ENCODE measurements at regions not wholly inside any gene's neighbourhood (a gene's known extent, or its start where the extent isn't known, plus 50 kb on each side); places are given as distances from the start of the nearest gene placed in this dataset.

DNA sequence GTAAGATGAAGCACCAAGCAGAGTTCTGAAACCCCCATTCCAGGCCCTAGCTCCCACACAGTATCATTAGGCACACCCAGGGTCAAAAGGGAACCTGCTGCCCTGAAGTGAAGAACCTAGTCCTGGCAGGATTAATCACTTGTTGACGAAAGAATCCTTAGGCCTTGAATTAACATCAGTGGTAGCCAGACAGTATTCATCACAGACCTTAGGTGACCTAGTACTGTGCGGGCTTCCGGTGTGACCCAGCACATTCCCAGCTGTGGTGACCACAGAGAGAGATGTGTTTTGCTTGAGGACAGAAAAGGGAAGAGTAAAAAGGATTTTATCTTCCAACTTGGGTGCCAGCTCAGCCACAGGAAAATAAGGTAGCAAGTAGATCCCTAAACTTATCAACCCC is 1071.4 kb upstream of the FAM98A start:
- no peak overlapping the region for H3K4me3 ChIP-seq
- H3K27me3 ChIP-seq = no peaks in the 10 kb centered on the region
- H3K4me1 ChIP-seq = no peaks in the 10 kb centered on the region

GRCh38 chr2:34666821-34667220 is 1067.7 kb upstream of the FAM98A start:
- H3K4me1 ChIP-seq = no peaks in the 10 kb centered on the region
- no peak overlapping the region for H3K4me3 ChIP-seq
- H3K27ac ChIP-seq = no peak overlapping the region
- no peak for DNase-seq
- no peaks in the 10 kb centered on the region for H3K36me3 ChIP-seq
- H3K27me3 ChIP-seq = no peaks in the 10 kb centered on the region
- H3K9me3 ChIP-seq = no peaks in the 10 kb centered on the region
- no peak for TF ChIP-seq POLR2A (IDR thresholded peaks at IDR 0.05)
- no peak for TF ChIP-seq CTCF (IDR thresholded peaks at IDR 0.05)

More for the DNA sequence above, 1071.4 kb upstream of the FAM98A start:
- no peak for DNase-seq
- Histone ChIP-seq H3K36me3 (no peaks in the 10 kb centered on the region), H3K27ac (no peak overlapping the region), H3K9me3 (no peaks in the 10 kb centered on the region)
- no peak for TF ChIP-seq CTCF (IDR thresholded peaks at IDR 0.05)
- TF ChIP-seq POLR2A (IDR thresholded peaks at IDR 0.05) = no peak

DNA sequence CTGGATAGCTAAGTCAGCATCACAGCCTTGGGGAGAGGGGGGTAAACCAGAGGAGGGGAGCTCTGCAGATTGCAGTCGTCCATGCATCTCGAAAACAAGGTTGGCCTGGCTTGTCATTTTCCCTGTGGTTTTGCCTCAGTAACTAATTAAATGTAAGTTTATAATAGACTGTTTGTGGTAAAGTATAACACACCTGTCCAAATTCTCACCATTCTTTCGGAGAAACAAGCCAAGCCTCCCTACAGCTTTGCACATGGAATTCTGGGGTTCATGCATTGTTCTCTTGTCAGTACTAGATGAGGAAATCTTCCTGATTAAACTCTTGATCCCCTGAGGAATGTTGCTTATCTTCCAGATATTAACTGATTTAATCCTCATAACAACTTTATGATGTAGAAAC is 1065.2 kb upstream of the FAM98A start:
- no peak for DNase-seq
- H3K36me3 ChIP-seq = no peaks in the 10 kb centered on the region
- H3K4me1 ChIP-seq = no peaks in the 10 kb centered on the region

DNA sequence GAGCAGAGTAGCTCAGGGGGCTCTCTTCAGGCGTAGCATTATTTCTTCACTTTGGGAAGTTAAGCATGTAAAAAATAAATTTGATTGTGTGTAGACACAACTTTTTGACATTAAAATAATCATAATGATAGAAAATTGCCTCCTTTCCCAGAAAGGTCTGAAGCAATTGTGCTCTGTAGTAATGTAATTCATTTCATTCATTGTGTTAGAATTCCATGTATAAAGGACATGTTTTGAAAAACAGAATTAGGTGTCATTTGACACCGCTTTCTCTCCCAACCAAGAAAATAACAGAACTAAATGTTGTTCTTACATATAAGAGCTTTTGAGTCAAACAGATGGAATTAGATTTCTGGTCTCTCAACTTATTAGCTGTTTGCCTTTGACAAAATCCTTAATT is 1064.2 kb upstream of the FAM98A start:
- no peak for DNase-seq
- no peaks in the 10 kb centered on the region for H3K9me3 ChIP-seq
- H3K27ac ChIP-seq = no peak overlapping the region
- no peaks in the 10 kb centered on the region for H3K4me1 ChIP-seq
- no peak for TF ChIP-seq POLR2A (IDR thresholded peaks at IDR 0.05)
- TF ChIP-seq CTCF (IDR thresholded peaks at IDR 0.05) = no peak
- H3K36me3 ChIP-seq = no peaks in the 10 kb centered on the region
- H3K4me3 ChIP-seq = no peak overlapping the region
- no peaks in the 10 kb centered on the region for H3K27me3 ChIP-seq

More for the DNA sequence above, 1065.2 kb upstream of the FAM98A start:
- TF ChIP-seq POLR2A (IDR thresholded peaks at IDR 0.05) (no peak), CTCF (IDR thresholded peaks at IDR 0.05) (no peak)
- Histone ChIP-seq H3K9me3 (no peaks in the 10 kb centered on the region), H3K27ac (no peak overlapping the region), H3K27me3 (no peaks in the 10 kb centered on the region), H3K4me3 (no peak overlapping the region)

DNA sequence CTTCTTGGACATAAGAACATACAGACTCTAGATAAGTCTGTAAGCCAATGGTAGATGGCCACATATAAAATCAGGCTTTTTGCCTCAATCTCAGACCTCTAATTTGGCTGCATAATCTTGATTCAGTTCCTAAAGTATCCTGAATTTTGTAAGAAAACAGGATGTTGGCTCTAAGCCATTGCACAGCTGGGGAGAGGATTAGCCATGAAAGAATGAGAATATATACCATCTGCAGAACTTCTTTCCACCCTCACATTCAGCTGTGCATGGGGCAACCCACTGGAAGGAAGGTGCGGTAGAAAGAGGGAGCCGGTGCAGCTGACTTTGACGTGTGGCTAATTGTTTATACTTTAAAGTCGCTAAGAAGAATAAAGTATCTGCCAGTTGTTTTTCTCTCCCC is 1061.6 kb upstream of the FAM98A start:
- Histone ChIP-seq H3K27ac (no peak overlapping the region), H3K36me3 (no peaks in the 10 kb centered on the region), H3K27me3 (no peaks in the 10 kb centered on the region), H3K9me3 (no peaks in the 10 kb centered on the region), H3K4me3 (no peak overlapping the region), H3K4me1 (no peaks in the 10 kb centered on the region)
- TF ChIP-seq POLR2A (IDR thresholded peaks at IDR 0.05) (no peak), CTCF (IDR thresholded peaks at IDR 0.05) (no peak)
- no peak for DNase-seq

DNA sequence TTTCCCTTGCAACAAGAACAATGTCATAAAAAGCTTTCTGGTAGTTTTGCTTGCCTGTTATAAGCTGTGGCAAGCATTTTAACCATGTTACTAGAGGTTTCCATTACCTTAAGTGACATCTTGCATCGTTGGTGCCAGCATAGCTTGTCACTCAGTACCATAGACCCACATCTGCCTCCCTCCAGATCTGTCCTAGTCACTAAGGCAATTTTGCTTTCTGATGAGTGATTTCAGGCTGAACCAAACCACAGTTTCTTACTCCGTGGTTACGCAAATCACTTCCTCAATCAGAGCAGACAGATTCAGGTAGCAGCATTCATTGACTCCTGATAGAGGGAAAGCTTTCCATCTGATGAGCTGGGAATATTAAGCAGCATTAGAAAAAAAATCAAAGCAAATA is 1057.5 kb upstream of the FAM98A start:
- no peak for DNase-seq
- TF ChIP-seq CTCF (IDR thresholded peaks at IDR 0.05) (no peak), POLR2A (IDR thresholded peaks at IDR 0.05) (no peak)

More for the DNA sequence above, 1057.5 kb upstream of the FAM98A start:
- H3K9me3 ChIP-seq = no peaks in the 10 kb centered on the region
- no peaks in the 10 kb centered on the region for H3K4me1 ChIP-seq
- H3K36me3 ChIP-seq = no peaks in the 10 kb centered on the region
- no peak overlapping the region for H3K27ac ChIP-seq
- no peaks in the 10 kb centered on the region for H3K27me3 ChIP-seq
- H3K4me3 ChIP-seq = no peak overlapping the region
